Uterus (tissue), 2 donors: ENCODE measurements at regions not wholly inside any gene's neighbourhood (a gene's known extent, or its start where the extent isn't known, plus 50 kb on each side); places are given as distances from the start of the nearest gene placed in this dataset.

Experiments
- CTCF ChIP-seq, 4 experiments: fragments of 200-600 bp in 2 of 4; fragments of 450-650 bp in 2 of 4; sonication (generic) in 2 of 4; IDR thresholded peaks; one replicate each; pipeline ENCODE4 v1.5.1; 2016 to 2019; ENCODE audit warnings: antibody characterized with exemption in 4 of 4, mild to moderate bottlenecking in 2 of 4, moderate library complexity in 1 of 4
- POLR2A ChIP-seq, 2 donors: fragments of 450-650 bp; IDR thresholded peaks; one replicate each; pipeline ENCODE4 v1.6.1; 2016; ENCODE audit warnings: antibody characterized with exemption in 2 of 2, mild to moderate bottlenecking in 1 of 2, moderate library complexity in 1 of 2

GRCh38 chr10:124287071-124287685, 131.5 kb downstream of the OAT start:
- no peak for TF ChIP-seq CTCF (IDR thresholded peaks at IDR 0.05)
- TF ChIP-seq POLR2A (IDR thresholded peaks at IDR 0.05): no peak
